ENCODE measurements at regions not wholly inside any gene's neighbourhood (a gene's known extent, or its start where the extent isn't known, plus 50 kb on each side); places are given as distances from the start of the nearest gene placed in this dataset.
"Not testable (repeated sequence)": the region's sequence is repeated elsewhere in the genome, so short reads cannot be mapped to it uniquely, and the experiment has no call there.

- no peak for DNase-seq
Measured at GRCh38 chr10:8350250-8350967, 295.9 kb downstream of the GATA3 start.

GRCh38 chr10:8352171-8353075, 297.9 kb downstream of the GATA3 start:
- DNase-seq, result no peak

GRCh38 chr10:8356283-8356682, 301.8 kb downstream of the GATA3 start:
- no peak for DNase-seq

DNA sequence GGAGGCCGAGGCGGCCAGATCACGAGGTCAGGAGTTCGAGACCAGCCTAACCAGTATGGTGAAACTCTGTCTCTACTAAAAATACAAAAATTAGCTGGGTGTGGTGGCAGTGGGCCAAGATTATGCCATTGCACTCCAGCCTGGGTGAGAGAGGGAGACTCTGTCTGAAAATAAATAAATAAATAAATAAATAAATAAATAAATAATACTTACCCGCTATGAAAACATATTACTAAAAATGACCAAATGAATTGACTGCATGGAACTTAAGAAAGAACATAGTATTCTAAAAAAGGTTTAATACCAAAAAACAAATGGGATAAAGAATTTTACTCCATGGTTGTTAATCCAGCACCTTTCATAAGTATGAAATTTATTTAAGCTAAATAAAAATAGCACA, 305.0 kb downstream of the GATA3 start:
- no peak for DNase-seq

DNA sequence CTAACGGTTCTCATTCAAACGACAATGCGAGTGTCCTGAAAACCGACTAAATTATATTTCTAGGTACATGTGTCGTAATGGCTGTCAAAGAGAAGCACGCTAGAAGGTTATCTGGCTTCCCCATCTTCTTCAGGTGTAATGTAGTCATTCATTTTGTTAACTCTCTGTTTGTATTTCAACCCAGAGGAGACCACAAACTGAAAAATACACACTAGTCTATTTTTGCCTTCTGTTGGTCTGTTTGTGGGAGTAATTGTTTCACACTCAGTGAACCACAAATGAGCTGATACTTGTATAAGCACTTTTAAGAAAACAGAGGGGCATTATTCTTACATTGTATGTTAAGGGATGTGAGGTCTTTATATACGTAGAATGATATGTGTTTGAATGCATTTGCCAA, 305.9 kb downstream of the GATA3 start:
- no peak for DNase-seq

DNA sequence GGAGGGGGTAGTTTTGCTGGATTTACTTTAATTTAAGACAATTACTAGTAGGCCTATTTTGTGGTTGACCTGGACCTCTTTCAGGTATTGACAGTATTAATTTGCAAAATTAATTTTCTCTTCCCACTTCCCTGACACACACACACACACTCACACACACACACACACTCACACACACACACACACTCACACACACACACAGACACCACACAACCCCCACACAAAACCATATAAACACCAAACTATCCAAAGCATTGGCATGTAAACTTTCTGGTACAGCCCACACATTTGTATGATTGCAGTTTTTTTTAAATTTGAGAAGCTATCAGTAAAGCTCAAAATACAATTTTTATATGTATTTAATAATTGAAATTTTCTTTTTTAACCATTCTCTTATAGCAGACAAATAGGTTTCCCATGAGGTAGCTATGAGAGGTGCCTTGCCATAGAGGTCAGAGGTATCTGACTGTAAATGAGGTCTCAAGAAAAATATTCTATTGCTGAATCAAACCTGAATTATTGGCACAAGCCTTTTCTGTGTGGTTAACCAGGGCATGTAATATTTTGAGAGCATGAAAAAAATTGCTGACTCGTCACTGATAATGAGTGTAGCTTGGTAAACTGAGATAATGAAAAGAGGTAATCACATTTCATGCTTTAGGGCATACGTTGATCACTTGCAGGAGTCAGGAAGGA, 306.5 kb downstream of the GATA3 start:
- no peak for DNase-seq

DNA sequence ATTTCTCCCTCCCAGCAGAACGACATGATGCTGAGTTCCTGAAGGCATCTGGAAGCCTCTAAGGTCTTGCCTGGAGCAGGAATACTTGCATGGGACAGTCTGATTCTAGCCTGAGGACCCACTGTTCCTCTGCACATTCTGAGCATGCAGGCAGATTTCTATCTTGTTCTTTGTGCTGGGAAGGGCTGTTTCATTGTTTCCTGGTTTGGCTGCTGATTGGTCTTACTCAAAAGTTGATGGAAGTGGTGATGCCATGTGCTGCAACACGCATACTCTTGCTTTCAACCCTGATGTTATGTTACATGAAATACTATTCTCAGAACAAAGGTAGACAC, 307.0 kb downstream of the GATA3 start:
- no peak for DNase-seq

- no peak for DNase-seq
Measured at GRCh38 chr10:8365935-8366911, 311.7 kb downstream of the GATA3 start.

- not testable (repeated sequence) for DNase-seq
Measured at GRCh38 chr10:8367672-8368411, 313.4 kb downstream of the GATA3 start.

- DNase-seq, result no peak
Measured at GRCh38 chr10:8369666-8370065, 315.2 kb downstream of the GATA3 start.

DNA sequence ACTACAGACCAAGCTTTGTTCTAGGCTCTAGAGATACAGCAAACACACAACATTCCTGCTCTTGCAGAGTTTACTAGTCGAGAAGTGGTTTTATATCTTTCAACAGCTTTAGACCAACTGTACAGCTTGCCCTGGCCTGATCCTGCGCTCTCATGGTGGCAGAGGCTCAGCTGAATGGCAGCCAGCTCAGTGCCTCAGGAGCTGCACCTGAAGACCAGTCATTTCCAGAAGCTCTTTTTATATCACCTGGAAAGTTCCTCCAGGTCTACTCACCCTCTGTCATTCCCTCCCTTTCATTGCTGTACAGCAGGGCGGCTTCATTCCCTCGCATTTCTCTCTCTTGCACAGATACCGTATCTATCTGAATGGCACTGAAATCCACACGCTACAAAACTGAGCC, 319.8 kb downstream of the GATA3 start:
- DNase-seq, result no peak

DNA sequence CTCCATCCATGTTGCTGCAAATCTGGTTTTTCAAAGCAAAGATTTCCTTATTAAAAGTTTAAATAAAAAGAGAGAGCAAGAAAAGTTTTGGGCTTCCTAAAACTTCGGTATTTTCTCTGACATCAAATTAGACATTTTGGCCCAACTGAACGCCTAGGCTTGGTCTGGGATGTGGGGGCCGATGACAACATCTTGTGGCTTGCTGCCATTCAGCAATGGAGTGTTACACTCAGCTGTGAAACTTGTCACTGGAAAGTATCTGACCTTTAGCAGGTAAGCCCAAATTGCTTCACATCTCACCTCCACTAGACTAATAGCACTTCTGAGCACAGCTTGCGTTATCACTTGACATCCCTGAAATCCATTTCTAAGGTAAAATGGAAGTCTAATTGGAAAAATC, 320.6 kb downstream of the GATA3 start:
- DNase-seq, result no peak

DNA sequence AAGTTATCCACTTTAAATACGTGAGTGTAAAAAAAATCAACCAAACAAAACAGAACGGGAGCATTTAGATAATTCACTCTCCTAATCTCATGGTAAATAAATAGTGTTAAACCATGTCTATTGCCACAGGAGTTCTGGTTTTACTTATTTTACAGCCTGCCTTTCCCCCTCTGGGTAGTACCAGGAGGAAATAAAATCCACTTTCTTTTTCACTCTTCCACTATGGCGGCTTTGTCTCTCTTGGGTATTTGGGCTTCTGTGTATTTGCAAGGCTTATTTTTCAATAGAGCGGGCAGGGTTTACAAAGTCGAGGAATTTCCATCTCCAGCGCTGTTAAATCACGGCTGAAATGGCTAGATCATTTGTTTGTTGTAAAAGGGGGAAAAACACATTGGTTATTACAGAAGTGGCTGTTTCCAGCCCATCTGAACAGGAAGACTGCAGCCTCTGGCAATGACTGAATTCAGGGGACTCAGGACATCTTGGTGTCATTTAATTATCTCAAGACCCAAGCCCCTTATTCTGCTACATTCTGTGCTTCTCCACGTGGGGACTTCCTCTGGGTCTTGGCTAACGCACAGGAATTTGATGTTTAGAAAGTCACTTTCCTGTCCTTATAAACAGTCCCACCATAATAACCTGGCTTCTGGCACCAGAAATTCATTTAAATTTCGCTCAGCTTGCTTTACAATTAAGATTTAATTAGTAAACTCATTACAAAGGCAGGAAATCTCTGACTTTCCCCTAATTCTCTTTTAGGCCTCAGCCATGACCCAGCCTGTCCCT, 323.9 kb downstream of the GATA3 start:
- no peak for DNase-seq

- no peak for DNase-seq
Measured at GRCh38 chr10:8379906-8380832, 325.7 kb downstream of the GATA3 start.

DNA sequence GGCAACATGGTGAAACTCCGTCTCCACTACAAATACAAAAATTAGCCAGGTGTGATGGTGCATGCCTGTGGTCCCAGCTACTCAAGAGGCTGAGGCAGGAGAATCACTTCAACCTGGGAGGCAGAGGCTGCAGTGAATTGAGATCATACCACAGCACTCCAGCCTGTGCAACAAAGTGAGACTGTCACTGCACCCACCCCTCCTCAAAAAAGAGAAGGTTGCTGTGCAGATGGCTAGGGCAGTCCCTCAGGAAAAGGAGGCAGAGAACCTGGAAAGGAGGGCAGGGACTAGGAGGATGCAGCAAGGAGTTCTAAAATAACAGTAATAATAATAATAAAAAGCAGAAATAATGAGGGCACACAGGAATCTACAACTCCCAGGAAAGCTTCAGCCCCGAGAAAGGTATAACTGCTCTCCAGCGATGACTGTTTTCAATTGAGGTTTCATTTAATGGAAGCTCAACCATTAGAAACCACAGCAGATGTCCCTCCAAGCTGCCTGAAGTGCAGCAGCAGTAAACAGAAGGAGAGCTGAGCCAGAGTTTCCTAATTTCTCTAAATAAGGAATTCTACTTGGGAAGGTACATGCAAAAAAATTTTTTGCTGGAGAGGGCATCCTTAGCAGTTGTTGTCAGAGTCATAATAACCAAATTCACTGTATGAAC, 326.5 kb downstream of the GATA3 start:
- DNase-seq, result no peak

DNA sequence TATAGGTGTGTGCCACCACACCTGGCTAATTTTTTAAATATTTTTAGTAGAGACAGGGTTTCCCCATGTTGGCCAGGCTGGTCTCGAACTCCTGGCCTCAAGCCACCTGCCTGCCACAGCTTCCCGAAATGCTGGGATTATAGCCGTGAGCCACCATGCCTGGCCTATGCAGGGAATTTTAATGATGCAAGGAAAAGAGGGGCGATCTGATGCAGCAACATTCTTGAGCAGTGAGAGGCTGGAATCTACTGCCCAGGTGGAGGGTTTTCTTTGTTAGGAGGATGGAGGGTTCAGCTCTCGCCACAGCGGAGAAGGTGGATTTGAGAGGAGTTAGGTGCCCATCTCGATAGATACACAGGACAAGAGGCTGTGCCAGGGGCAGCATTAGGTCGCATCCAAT, 332.3 kb downstream of the GATA3 start:
- DNase-seq, result no peak

- no peak for DNase-seq
Measured at GRCh38 chr10:8389630-8390029, 335.1 kb downstream of the GATA3 start.

- no peak for DNase-seq
Measured at GRCh38 chr10:8392216-8392615, 337.7 kb downstream of the GATA3 start.

DNA sequence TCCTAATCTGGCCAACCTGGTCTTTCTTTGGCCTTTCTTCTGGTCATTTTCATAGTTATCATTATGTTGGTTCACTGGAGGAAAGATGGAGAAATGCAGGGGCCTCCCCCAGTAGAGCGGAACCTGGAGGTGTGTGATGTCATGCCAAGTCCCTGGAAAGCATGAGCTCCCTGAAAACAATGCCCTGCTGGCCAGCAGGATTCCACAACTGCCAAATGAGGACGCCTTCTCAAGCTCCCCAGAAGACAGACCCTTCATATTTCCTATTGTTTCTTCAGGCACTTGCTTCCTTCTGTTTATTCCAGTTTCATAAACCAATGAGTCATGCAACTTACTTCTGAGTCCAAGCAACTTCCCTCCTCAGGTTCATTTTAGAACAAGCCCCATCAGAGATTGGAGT, 339.0 kb downstream of the GATA3 start:
- no peak for DNase-seq
